Hindlimb muscle (tissue), 1 donor: ENCODE measurements at regions not wholly inside any gene's neighbourhood (a gene's known extent, or its start where the extent isn't known, plus 50 kb on each side); places are given as distances from the start of the nearest gene placed in this dataset.

Experiments used
- DNase-seq: peaks from one replicate; pipeline ENCODE4 v3.0.0-alpha.2; 2013

DNA sequence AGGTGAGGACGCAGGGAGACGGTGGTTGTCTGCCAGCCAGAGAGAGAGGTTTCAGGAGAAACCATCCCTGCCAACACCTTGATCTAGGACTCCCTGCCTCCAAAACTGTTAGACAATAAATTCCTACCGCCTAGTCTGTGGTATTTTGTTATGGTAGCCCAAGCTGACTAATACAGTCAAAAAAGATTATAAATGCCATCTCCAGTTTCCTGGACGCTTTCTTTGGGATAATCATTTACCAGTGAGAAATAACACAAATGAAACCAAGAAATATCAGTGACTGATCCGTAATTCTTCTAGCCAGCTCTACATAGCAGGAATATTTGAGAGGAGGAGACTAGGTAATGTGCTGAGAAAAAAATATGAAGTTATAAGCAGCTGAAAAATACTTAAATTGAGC lies 707.8 kb upstream of the LMCD1 start:
- no peak for DNase-seq

- DNase-seq: no peak
Observed at GRCh38 chr3:7798276-7798675, 703.3 kb upstream of the LMCD1 start.

DNA sequence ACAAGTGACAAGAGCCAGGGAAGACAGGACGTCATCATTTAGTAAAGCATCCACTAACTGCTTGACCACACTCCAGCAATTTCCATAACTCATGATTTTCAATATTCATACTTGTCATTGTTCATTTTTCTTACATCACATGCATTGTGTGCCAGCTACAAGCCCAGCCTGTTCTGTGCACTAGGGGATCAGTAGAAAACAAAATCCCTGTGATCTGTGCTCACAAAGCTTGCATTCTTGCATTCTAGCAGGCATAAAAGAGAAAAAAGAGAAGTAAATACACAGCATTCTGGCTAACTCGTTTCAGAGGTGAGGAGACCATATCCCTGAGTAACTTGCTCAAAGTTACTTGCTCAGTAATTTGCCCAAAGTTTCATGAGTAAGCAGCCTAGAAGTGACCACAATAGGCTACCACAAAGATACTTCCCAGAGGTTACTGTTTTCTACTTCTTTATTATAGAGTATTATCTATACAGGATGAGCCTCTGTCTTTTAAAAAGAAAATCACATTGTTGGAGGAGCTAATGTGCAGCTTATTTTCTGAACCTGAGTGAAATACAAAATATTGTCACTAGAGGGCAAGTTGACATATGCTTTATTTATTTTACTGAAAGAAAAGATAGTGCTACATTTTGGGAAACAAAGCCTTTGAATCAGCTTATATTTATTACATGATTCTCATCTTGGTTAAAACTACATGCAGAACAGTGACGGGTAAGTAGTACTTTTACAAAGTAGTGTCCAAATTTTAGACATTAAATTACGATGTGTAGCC lies 701.4 kb upstream of the LMCD1 start:
- no peak for DNase-seq

DNA sequence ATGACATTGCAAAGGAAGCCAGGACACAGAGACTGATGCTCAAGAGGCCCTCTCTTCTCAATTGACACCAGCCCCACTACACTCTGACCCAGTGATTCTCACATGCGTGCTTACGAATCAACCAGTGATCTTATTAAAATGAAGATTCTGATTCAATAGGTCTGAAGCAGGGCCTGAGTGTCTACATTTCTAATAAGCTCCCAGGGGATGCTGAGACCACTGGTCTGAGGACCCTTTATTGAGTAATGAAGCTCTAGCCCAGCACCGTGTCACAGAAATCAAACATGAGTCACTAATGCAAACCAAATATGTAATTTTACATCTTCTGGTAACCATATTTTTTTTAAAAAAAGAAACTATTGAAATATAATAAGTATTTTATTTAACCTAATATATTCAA lies 689.1 kb upstream of the LMCD1 start:
- DNase-seq: no peak

DNA sequence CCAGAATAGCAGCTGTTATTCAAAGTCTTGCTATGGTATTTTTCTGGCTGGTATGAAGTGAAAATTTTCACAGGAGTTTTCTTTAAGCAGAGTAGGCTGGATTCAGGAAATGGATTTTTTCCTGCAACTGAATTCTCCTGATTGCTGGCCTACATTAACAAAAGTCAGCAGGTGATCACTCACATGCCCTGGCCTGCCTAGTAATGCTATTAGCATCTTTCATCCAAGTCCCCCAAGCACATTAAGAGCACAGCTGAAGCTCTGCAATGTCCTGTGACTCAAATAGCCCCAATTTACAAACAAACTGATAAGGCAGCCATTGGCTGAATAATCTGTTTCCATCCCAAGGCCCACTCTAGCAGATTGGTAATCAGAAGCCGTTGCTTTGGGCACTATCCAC lies 688.3 kb upstream of the LMCD1 start:
- DNase-seq: no peak

GRCh38 chr3:7817239-7817638 lies 684.4 kb upstream of the LMCD1 start:
- DNase-seq: no peak

GRCh38 chr3:7820969-7821368 lies 680.7 kb upstream of the LMCD1 start:
- no peak for DNase-seq

DNA sequence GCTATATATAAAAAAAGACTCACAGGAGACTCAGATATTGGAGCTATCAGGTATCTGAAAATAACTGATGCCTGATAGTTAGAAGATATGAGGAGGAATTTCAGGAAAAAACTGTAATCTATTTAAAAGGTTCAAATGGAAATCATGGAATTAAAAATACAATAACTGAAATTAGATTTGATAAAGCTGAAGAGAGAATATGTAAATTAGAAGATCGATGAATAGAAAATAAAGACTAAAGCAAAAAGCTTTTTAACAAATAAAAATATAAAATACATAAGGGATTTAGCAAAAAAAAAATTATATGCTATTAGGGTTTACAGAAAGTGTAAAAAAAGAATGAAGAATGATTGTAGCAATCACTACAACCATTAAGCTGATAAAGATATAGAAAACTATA lies 679.8 kb upstream of the LMCD1 start:
- no peak for DNase-seq

GRCh38 chr3:7841451-7841850 lies 660.2 kb upstream of the LMCD1 start:
- DNase-seq: no peak

DNA sequence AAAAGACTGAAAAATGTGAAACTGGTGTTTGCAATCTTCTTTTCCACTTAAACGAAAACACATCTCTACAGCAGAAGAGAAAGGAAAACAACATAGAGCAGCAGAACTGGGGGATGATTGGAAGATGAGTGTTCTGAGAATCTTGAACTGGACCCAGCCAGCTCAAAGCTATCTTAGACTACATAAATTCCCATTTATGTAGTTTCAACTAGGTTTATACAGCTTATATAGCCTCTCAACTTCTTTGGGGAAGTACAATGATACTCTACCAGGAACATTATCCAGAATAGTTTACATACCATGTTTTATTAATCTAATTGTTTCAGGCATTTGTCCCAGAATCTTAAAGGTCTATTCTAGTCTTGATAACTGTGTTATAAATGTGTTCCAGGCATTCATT lies 658.2 kb upstream of the LMCD1 start:
- no peak for DNase-seq

DNA sequence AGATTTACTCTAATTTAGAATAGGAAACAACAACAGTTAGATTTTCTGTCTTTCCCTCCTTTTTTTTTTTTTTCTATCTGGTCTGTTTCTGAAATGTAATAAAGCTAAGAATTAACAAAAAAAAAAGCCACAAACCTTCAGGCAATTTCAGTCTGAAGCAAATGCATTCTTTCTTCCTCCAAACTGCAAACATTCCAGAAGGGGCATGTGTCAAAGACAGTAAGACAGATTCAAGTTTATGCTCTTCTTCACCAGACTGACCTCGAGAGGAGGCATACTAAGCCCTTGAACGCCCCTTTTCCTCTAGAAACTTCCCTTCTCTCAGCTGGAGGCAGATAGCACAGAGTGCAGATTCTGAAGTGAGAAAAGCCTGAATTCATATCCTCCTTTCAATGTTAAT lies 654.6 kb upstream of the LMCD1 start:
- no peak for DNase-seq

DNA sequence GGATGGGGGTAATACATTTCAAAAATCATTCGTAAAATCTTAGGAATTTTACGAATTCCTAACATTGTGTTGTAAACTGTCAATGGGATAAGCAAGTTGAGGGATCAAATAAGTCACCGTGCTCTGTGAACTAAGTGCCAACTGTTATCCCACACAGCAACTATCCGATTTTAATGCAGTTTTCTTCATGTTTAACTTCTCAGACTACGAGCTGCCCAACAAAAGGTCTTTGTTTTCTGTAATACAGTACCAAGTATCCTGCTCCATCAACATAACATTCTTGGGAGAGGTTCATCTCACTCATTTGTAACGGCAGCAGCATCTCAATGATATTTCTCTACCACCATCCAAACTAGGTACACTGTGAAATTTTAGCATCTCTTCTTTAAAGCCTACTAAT lies 654.1 kb upstream of the LMCD1 start:
- no peak for DNase-seq

- DNase-seq: no peak
Observed at GRCh38 chr3:7854266-7854665, 647.4 kb upstream of the LMCD1 start.

DNA sequence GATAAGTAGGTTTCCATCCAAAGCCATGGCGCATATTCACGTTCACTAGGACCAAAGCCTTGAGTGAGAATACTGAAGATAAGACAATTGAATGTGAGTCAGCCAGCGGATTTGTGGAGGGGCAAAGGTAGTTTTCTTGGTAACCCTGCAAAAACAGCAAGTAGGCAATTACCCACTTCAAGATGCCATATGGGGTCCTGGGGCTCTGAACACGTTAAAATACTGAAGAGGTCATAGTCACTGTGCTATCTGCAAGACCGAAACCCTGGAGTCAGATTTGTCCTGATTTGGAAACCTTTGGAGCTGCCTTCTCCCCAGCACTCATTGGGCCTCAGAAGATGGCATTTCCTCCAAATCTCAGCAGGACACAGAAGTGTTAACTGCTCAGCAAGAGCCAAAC lies 646.9 kb upstream of the LMCD1 start:
- no peak for DNase-seq

DNA sequence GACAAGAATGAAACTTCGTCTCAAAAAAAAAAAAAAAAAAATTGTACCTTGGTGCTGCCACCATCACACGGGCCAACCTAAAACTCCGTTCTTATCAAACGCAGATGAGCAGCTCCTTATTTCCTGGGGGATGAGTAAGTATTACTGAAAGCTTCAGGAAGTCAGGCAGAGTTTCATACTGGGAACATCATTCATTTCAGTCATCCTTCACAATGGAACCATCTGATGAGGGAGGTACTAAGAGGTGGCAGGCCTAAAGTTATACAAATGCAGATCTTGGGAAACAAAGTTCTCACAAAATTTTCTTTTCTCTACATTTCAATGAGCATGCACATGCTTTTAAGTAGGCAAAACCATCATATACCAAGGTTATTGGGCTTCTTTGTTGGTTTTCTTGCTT lies 636.0 kb upstream of the LMCD1 start:
- no peak for DNase-seq

DNA sequence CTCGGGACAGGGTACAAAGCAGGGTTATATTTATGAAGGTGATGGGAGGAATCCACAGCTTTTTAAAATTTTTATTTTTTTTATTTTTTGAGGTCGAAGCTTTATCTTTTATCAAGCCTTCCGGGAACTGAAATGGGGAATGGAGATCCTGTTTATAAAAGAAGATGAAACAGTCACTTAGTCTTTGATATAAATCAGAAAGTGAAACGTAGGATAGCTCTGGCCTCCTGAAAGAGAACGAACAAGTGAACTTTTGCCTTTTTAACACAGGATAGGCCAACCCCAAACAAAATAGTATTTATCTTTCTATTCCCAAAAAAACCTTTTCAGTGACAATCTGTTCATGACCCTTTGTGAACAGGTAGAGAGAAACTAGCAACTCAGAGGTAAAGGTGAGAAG lies 634.0 kb upstream of the LMCD1 start:
- DNase-seq: no peak

DNA sequence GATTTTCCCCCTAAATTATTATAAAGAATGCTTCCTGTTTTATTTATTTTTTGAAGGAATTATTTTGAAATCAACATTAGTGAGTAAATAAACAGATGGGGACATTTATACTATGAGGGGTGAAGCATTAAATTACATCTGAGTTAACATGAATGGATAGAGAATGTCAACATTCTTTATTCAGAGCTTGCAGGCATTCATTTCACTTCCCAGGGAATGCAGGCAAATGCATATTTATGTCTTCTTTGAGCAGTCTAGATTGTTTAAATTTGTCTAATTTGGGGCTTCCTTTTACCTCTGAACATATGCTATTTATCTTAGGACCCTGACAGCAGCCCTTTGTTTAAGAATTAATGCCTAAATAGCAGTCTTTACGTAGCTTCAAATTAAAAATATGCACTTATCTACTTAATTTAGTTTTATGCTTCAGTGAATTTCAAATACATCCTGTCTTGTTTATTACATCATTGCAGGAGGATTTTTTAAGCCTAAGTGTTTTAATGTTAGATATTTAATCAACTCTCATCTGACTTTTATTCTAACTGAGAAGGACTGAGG lies 630.5 kb upstream of the LMCD1 start:
- no peak for DNase-seq

DNA sequence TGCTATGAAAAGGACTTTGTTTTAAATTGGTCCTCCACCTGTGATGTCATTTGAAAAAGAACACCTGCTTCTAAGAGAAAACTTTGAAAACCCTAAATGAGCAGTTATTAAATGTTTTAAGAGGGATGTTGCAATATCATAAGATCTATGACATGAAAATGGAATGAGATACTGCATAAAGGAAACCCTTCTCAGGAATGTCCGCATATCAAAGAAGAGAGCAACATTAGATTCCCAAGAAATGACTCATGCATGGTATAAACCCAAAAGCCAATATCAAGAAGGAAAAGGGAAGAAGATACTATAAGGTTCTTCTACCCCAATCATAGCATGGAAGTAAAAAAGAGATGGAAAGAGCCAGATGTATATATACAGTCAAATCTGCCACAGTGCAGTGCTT lies 627.5 kb upstream of the LMCD1 start:
- no peak for DNase-seq

- DNase-seq: no peak
Observed at GRCh38 chr3:7875925-7876324, 625.7 kb upstream of the LMCD1 start.

GRCh38 chr3:7876741-7877297 lies 624.8 kb upstream of the LMCD1 start:
- DNase-seq: no peak

- no peak for DNase-seq
Observed at GRCh38 chr3:7877312-7877711, 624.3 kb upstream of the LMCD1 start.

DNA sequence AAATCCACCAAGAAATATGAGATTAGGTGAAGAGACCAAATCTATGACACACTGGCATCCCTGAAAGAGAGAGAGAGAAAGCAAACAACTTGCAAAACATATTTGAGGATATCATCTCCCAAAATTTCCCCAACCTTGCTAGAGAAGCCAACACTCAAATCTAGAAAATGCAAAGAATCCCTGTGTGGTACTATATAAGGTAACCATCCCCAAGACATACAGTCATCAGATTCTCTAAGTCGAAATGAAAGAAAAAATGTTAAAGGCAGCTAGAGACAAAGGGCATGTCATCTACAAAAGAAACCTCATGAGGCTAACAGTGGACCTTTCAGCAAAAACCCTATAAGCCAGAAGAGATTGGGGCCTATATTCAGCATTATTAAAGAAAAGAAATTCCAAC lies 622.1 kb upstream of the LMCD1 start:
- no peak for DNase-seq

- no peak for DNase-seq
Observed at GRCh38 chr3:7881946-7882345, 619.7 kb upstream of the LMCD1 start.

- no peak for DNase-seq
Observed at GRCh38 chr3:7897655-7898054, 604.0 kb upstream of the LMCD1 start.

- no peak for DNase-seq
Observed at GRCh38 chr3:7913283-7913682, 588.3 kb upstream of the LMCD1 start.
